ENCODE measurements at regions not wholly inside any gene's neighbourhood (a gene's known extent, or its start where the extent isn't known, plus 50 kb on each side); places are given as distances from the start of the nearest gene placed in this dataset.

DNA sequence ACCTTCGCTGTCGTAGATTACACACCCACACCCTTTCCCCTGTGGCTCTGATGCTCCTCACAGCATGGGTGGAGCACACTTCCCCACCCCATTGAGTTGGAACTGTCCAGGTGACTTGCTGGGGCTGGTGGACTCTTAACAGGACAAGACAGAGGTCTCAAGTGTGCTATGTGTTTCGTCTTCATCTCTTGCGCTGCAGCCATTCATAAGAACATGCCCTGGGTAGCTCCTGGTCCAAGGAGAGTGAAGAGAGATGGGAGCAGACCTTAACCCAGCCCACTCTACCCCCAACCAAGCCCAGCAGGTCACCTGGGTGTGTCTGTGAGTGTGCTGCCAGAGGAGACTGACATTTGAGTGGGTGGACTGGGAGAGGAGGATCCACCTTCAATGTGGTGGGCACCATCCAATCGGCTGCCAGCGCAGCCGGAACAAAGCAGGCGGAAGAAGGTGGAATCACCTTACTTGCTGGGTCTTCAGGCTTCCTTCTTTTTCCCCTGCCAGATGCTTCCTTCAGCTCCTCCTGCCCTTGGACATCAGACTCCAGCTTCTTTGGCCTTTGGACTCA lies 112.4 kb downstream of the HTR5A start:
- Histone ChIP-seq H3K36me3 (replicated peaks) (no peaks in the 10 kb centered on the region), H3K4me3 (ENCODE audit: low read depth, low read length) (no peak overlapping the region), H3K27ac (no peak overlapping the region), H3K27me3 (replicated peaks) (no peaks in the 10 kb centered on the region)
- no peak for DNase-seq
- in situ Hi-C loops (cut with HindIII; ENCODE audit: low pct_ligation_motif_present, low sequenced_read_pairs), result no loop called here
- TF ChIP-seq, protein P1, sequence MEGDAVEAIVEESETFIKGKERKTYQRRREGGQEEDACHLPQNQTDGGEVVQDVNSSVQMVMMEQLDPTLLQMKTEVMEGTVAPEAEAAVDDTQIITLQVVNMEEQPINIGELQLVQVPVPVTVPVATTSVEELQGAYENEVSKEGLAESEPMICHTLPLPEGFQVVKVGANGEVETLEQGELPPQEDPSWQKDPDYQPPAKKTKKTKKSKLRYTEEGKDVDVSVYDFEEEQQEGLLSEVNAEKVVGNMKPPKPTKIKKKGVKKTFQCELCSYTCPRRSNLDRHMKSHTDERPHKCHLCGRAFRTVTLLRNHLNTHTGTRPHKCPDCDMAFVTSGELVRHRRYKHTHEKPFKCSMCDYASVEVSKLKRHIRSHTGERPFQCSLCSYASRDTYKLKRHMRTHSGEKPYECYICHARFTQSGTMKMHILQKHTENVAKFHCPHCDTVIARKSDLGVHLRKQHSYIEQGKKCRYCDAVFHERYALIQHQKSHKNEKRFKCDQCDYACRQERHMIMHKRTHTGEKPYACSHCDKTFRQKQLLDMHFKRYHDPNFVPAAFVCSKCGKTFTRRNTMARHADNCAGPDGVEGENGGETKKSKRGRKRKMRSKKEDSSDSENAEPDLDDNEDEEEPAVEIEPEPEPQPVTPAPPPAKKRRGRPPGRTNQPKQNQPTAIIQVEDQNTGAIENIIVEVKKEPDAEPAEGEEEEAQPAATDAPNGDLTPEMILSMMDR (IDR thresholded peaks at IDR 0.05; ENCODE audit: low read depth, low read length, missing control alignments), result no peak

DNA sequence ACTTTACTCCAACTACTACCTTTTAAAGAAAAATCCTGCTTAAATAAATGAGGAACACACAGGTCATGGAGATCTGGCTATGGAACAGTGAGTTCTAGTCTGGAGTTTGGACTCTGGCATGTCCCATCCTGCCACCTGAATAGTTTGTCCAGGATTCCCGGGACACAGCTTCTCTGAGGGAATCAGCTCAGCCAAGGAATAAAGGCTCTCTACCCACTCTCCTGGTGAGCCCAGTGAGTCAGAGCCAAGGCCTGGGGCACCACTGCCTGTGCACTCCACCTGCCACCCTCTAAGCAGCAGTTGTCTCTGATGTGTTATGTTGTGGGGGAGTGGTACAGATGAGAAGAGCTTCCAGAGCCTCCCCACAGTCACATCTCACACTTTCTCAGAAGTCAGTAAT lies 113.5 kb downstream of the HTR5A start:
- Histone ChIP-seq H3K27me3 (replicated peaks) (no peaks in the 10 kb centered on the region), H3K4me3 (ENCODE audit: low read depth, low read length) (no peak overlapping the region), H3K27ac (no peak overlapping the region), H3K36me3 (replicated peaks) (no peaks in the 10 kb centered on the region)
- no peak for DNase-seq
- TF ChIP-seq, protein P1 (IDR thresholded peaks at IDR 0.05; ENCODE audit: low read depth, low read length, missing control alignments), result no peak
- in situ Hi-C loops (cut with HindIII; ENCODE audit: low pct_ligation_motif_present, low sequenced_read_pairs), result no loop called here

DNA sequence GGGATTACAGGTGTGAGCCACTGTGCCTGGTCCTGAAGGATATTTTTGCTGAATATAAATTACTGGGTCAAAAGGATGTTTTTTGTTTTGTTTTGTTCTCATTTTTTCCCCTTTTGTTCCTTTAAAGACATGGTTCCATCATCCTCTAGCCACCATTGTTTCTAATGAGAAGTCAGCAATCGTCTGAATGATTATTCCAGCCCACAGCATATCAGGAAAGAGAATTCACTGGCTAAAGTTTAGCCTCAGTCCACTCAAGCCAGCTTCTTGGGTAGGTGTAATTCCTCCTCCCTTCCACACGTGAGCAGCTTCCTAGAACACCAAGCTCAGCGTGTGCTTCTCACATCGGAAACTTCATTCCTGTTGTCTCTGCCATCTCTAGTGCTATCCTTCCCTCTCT lies 112.8 kb upstream of the INSIG1 start:
- TF ChIP-seq, protein P1 (IDR thresholded peaks at IDR 0.05; ENCODE audit: low read depth, low read length, missing control alignments), result no peak
- Histone ChIP-seq H3K4me3 (ENCODE audit: low read depth, low read length) (no peak overlapping the region), H3K27ac (no peak overlapping the region), H3K36me3 (replicated peaks) (no peaks in the 10 kb centered on the region), H3K27me3 (replicated peaks) (no peaks in the 10 kb centered on the region)
- in situ Hi-C loops (cut with HindIII; ENCODE audit: low pct_ligation_motif_present, low sequenced_read_pairs), result no loop called here
- no peak for DNase-seq

DNA sequence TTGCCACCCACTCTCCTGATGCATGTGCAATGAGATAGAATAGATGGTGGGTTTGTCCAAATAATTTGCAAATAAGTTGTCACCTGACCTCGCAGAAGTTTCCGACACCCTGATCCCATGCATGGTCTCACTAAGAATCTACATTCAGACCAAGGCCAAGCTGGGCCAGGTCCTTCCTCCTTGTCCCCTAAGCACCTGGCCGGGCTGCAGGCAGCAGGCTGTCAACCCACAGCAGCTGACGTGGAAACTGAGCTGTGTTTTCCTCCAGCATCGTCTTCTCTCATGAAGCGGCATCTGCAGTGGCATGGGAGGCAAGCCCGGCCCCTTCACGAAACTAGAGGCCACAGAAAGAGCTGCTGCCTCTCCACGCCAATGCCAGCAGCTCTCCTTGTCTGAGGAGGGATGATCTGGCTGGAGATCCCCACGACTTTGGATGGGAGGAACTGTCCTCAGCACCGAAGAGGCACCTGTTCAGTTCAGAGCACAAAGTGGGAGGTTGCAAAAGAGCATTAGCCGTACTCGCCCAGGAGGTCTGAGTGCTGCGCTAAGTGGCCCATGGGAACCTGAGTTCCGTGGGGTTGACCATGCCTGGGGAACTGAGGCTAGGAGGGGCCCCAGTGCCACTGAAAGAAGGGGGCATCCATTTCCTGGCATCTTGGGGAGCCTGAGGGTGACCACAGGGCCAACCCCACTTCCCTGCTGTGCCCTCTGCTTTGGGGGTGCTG lies 110.5 kb upstream of the INSIG1 start:
- DNase-seq, result no peak
- H3K4me3 ChIP-seq (ENCODE audit: low read depth, low read length), result no peak overlapping the region
- TF ChIP-seq, protein P1 (IDR thresholded peaks at IDR 0.05; ENCODE audit: low read depth, low read length, missing control alignments), result no peak
- H3K27me3 ChIP-seq (replicated peaks), result no peaks in the 10 kb centered on the region
- H3K36me3 ChIP-seq (replicated peaks), result no peaks in the 10 kb centered on the region
- in situ Hi-C loops (cut with HindIII; ENCODE audit: low pct_ligation_motif_present, low sequenced_read_pairs), result no loop called here
- no peak overlapping the region for H3K27ac ChIP-seq

DNA sequence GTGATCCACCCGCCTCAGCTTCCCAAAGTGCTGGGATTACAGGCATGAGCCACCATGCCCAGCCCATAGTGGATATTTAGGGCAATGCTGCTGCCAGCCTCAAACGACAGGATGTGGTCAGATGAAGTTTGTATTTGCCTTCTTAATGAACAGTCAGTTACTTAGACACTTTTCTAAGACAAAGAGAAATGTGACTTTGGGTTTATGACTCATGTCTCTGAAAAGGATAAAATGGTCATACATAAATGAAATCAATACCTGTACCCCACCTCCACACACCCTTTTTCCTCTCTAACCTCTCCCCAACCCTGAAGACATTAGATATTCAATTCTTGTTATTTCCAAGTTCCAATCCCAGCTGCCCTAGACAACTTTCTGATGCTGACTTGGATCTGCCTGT lies 109.3 kb upstream of the INSIG1 start:
- no peak for DNase-seq
- H3K36me3 ChIP-seq (replicated peaks), result no peaks in the 10 kb centered on the region
- in situ Hi-C loops (cut with HindIII; ENCODE audit: low pct_ligation_motif_present, low sequenced_read_pairs), result no loop called here
- H3K4me3 ChIP-seq (ENCODE audit: low read depth, low read length), result no peak overlapping the region
- H3K27me3 ChIP-seq (replicated peaks), result no peaks in the 10 kb centered on the region
- no peak overlapping the region for H3K27ac ChIP-seq
- TF ChIP-seq, protein P1 (IDR thresholded peaks at IDR 0.05; ENCODE audit: low read depth, low read length, missing control alignments), result no peak

Data from brain microvascular endothelial cell (primary cell).